ENCODE measurements at regions not wholly inside any gene's neighbourhood (a gene's known extent, or its start where the extent isn't known, plus 50 kb on each side); places are given as distances from the start of the nearest gene placed in this dataset.

- Histone ChIP-seq H3K4me2 (replicated peaks; ENCODE audit: low read depth, low read length, poor library complexity, severe bottlenecking) (no peak overlapping the region), H3K9me3 (ENCODE audit: control extremely low read depth in 1 of 3, control insufficient read depth in 2 of 3, insufficient read depth in 1 of 3, low read length in 2 of 3) (no peaks in the 10 kb centered on the region), H3K27me3 (replicated peaks in 1 of 4; ENCODE audit: control extremely low read depth in 1 of 4, control insufficient read depth in 3 of 4, insufficient read depth in 4 of 4, low read length in 3 of 4) (no peaks in the 10 kb centered on the region), H2AFZ (ENCODE audit: insufficient read depth, low read depth, low read length, poor library complexity, severe bottlenecking) (no peak overlapping the region), H3K4me1 (ENCODE audit: control insufficient read depth in 2 of 2, insufficient read depth in 2 of 2, low read length in 2 of 2) (no peaks in the 10 kb centered on the region), H4K20me1 (ENCODE audit: control insufficient read depth, insufficient read depth, low read length, poor library complexity, severe bottlenecking) (no peaks in the 10 kb centered on the region), H3K27ac (ENCODE audit: low read length in 2 of 2) (no peak overlapping the region), H3K4me3 (ENCODE audit: control extremely low read depth in 1 of 5, extremely low read depth in 1 of 5, insufficient read depth in 1 of 5, low read depth in 2 of 5, low read length in 4 of 5) (no peak overlapping the region), H3K36me3 (replicated peaks in 1 of 2; ENCODE audit: control extremely low read depth in 1 of 2, control insufficient read depth in 1 of 2, extremely low read depth in 1 of 2, insufficient read depth in 2 of 2, low read length in 1 of 2) (no peaks in the 10 kb centered on the region), H3K79me2 (ENCODE audit: control insufficient read depth, insufficient read depth, low read length) (no peaks in the 10 kb centered on the region), H3K9ac (ENCODE audit: low read length) (no peak overlapping the region)
- Mint-ChIP-seq H3K4me1 (no peaks in the 10 kb centered on the region), H3K27me3 (no peaks in the 10 kb centered on the region), H3K4me3 (no peak overlapping the region), H3K27ac (no peak overlapping the region), H3K9me3 (ENCODE audit: insufficient read depth) (no peaks in the 10 kb centered on the region)
- ChIA-PET POLR2A (no interaction called here), CTCF (no interaction called here)
- intact Hi-C loops (cut with micrococcal nuclease): no loop called here
- TF ChIP-seq CTCF (IDR thresholded peaks at IDR 0.05): no peak
- TF ChIP-seq EZH2 (IDR thresholded peaks at IDR 0.05; ENCODE audit: borderline replicate concordance, insufficient read depth, low read depth, low read length, poor library complexity, severe bottlenecking): no peak
- DNase-seq (no peak), ATAC-seq (ENCODE audit: low read depth) (no peak)
Measured at GRCh38 chr10:64374346-64374745, 853.1 kb downstream of the REEP3 start.

- Mint-ChIP-seq H3K4me3 (no peak overlapping the region), H3K27ac (no peak overlapping the region), H3K4me1 (no peaks in the 10 kb centered on the region), H3K27me3 (no peaks in the 10 kb centered on the region), H3K9me3 (ENCODE audit: insufficient read depth) (no peaks in the 10 kb centered on the region)
- H4K20me1 ChIP-seq (ENCODE audit: control insufficient read depth, insufficient read depth, low read length, poor library complexity, severe bottlenecking): no peaks in the 10 kb centered on the region
- H3K9me3 ChIP-seq (ENCODE audit: control extremely low read depth in 1 of 3, control insufficient read depth in 2 of 3, insufficient read depth in 1 of 3, low read length in 2 of 3): no peaks in the 10 kb centered on the region
- no peak overlapping the region for H3K4me2 ChIP-seq (replicated peaks; ENCODE audit: low read depth, low read length, poor library complexity, severe bottlenecking)
- no peaks in the 10 kb centered on the region for H3K79me2 ChIP-seq (ENCODE audit: control insufficient read depth, insufficient read depth, low read length)
- TF ChIP-seq EZH2 (IDR thresholded peaks at IDR 0.05; ENCODE audit: borderline replicate concordance, insufficient read depth, low read depth, low read length, poor library complexity, severe bottlenecking) (no peak), CTCF (IDR thresholded peaks at IDR 0.05) (no peak)
- ChIA-PET POLR2A (no interaction called here), CTCF (no interaction called here)
- no peaks in the 10 kb centered on the region for H3K36me3 ChIP-seq (replicated peaks in 1 of 2; ENCODE audit: control extremely low read depth in 1 of 2, control insufficient read depth in 1 of 2, extremely low read depth in 1 of 2, insufficient read depth in 2 of 2, low read length in 1 of 2)
- 65% methylated on average over 3 of the region's 4 CpGs for WGBS (ENCODE audit: insufficient coverage)
- no peak overlapping the region for H3K9ac ChIP-seq (ENCODE audit: low read length)
- no peak overlapping the region for H3K4me3 ChIP-seq (ENCODE audit: control extremely low read depth in 1 of 5, extremely low read depth in 1 of 5, insufficient read depth in 1 of 5, low read depth in 2 of 5, low read length in 4 of 5)
- no peaks in the 10 kb centered on the region for H3K4me1 ChIP-seq (ENCODE audit: control insufficient read depth in 2 of 2, insufficient read depth in 2 of 2, low read length in 2 of 2)
- DNase-seq (no peak), ATAC-seq (ENCODE audit: low read depth) (no peak)
- H3K27me3 ChIP-seq (replicated peaks in 1 of 4; ENCODE audit: control extremely low read depth in 1 of 4, control insufficient read depth in 3 of 4, insufficient read depth in 4 of 4, low read length in 3 of 4): no peaks in the 10 kb centered on the region
- no peak overlapping the region for H2AFZ ChIP-seq (ENCODE audit: insufficient read depth, low read depth, low read length, poor library complexity, severe bottlenecking)
- intact Hi-C loops (cut with micrococcal nuclease): no loop called here
- no peak overlapping the region for H3K27ac ChIP-seq (ENCODE audit: low read length in 2 of 2)
Measured at GRCh38 chr10:64376167-64376566, 855.0 kb downstream of the REEP3 start.

All from B cell (primary cell).